Testis (tissue), 2 donors: ENCODE measurements at regions not wholly inside any gene's neighbourhood (a gene's known extent, or its start where the extent isn't known, plus 50 kb on each side); places are given as distances from the start of the nearest gene placed in this dataset.

ENCODE experiments used
- DNase-seq: peaks from one replicate; pipeline ENCODE4 v3.0.0-alpha.2; 2019
- H3K27ac ChIP-seq, 2 donors: fragments of 200-600 bp; sonication (generic); one replicate each; pipeline ENCODE4 v1.5.1; 2019
- H3K27me3 ChIP-seq: fragments of 200-600 bp; sonication (generic); one replicate; pipeline ENCODE4 v1.5.1; 2019
- H3K36me3 ChIP-seq: fragments of 200-600 bp; sonication (generic); one replicate; pipeline ENCODE4 v1.5.1; 2017; ENCODE audit warnings: low read depth; ENCODE audit errors: missing control alignments
- H3K4me1 ChIP-seq: fragments of 200-600 bp; sonication (generic); one replicate; pipeline ENCODE4 v1.5.1; 2019
- H3K4me3 ChIP-seq, 2 donors: fragments of 200-600 bp; sonication (generic); one replicate each; pipeline ENCODE4 v1.5.1; 2017 to 2019
- H3K9me3 ChIP-seq: fragments of 200-600 bp; sonication (generic); one replicate; pipeline ENCODE4 v1.5.1; 2017
- POLR2A ChIP-seq: fragments of 450-650 bp; IDR thresholded peaks from one replicate; pipeline ENCODE4 v1.6.1; 2017; ENCODE audit warnings: antibody characterized with exemption, mild to moderate bottlenecking, moderate library complexity
- WGBS, 2 donors: methylation state at CpG; one replicate each; pipeline ENCODE4 v1.1.5; 2018; 5-methylcytosine and 5-hydroxymethylcytosine counted together
- intact Hi-C: fragments of 100-400 bp; cut with DNase I; formaldehyde crosslinking; loops from one replicate; pipeline ENCODE4 v1.15.1; 2023; ENCODE audit warnings: low total_unique reads
- TF ChIP-seq, protein P1 (sequence below), 3 experiments: fragments of 450-650 bp in 2 of 3; fragments of 200-600 bp in 1 of 3; sonication (generic) in 1 of 3; IDR thresholded peaks; one replicate each; pipeline ENCODE4 v1.5.1; 2016 to 2019; ENCODE audit warnings: antibody characterized with exemption in 3 of 3, mild to moderate bottlenecking in 2 of 3, moderate library complexity in 1 of 3

DNA sequence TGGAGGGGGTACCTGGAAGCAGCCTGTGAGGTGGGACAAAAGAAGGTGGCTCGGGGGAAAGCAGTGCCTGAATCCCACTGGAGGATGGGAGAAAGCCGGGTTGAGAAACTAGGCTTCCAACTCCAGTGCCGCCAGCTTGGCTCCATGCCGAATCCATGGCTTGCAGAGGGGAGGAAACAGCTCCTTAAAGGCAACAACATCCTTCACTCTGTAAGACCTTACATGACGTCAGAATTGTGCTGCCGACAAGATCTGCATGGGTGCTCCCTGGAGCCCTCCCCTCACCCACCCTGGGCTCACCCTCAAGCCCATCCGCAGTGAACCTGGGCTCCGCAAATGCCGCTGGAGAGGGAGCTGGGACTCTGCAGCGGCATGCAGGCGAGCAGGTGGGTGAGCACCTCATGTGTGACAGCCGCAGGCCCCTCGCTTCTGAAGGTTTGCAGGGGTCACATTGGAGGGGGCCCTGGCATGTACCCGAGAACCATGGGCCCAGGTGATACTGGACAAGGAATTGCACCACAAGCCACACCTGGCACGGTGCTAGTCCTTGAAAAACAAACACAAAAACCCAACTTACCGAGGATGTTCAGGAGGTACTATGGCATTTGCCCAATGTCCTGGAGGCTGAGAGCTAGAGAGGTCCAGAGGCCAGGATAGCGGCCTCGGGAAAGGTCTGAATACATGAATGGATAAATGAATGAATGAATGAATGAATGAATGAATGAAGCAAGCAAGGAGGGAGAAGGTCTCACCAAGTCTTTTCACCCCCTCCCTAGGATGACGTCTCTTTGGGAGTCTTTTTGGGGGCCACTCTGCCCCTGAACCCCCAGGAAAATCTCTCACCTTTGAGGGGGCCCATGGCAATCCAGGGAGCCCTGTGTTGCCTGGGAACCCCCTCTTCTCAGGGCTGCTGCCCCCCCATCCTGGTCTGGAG lies 238.6 kb upstream of the SHH start:
- 92 to 93% methylated on average over 17 to 19 of the region's 19 CpGs for WGBS, 2 donors
- Histone ChIP-seq H3K4me3 (no peak overlapping the region), H3K27ac (no peak overlapping the region), H3K9me3 (no peaks in the 10 kb centered on the region), H3K27me3 (no peaks in the 10 kb centered on the region), H3K36me3 (no peaks in the 10 kb centered on the region), H3K4me1 (no peaks in the 10 kb centered on the region)
- intact Hi-C loops: no loop called here
- DNase-seq: no peak
- TF ChIP-seq, protein P1, sequence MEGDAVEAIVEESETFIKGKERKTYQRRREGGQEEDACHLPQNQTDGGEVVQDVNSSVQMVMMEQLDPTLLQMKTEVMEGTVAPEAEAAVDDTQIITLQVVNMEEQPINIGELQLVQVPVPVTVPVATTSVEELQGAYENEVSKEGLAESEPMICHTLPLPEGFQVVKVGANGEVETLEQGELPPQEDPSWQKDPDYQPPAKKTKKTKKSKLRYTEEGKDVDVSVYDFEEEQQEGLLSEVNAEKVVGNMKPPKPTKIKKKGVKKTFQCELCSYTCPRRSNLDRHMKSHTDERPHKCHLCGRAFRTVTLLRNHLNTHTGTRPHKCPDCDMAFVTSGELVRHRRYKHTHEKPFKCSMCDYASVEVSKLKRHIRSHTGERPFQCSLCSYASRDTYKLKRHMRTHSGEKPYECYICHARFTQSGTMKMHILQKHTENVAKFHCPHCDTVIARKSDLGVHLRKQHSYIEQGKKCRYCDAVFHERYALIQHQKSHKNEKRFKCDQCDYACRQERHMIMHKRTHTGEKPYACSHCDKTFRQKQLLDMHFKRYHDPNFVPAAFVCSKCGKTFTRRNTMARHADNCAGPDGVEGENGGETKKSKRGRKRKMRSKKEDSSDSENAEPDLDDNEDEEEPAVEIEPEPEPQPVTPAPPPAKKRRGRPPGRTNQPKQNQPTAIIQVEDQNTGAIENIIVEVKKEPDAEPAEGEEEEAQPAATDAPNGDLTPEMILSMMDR (IDR thresholded peaks at IDR 0.05): no peak
- TF ChIP-seq POLR2A: no peak

DNA sequence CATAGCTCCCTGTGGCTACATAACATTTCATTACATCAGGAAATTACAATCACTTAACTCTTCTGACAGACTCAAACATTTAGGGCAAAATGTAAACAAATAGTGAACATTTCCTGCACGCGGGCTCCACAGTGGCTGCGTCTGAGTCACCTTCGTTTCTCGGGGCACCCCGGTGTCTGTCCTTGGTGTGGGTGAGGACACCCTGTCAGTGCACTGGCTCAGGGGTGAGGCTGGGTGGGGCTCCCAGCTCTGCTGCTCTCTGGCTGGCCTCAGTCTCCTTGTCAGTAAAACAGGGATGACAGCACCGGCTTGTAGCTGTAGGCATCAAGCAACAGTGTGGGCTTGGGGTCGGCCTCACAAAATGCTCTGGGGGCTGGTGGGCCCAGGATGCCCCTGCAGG lies 237.1 kb upstream of the SHH start:
- no peak for DNase-seq
- Histone ChIP-seq H3K27me3 (no peaks in the 10 kb centered on the region), H3K4me1 (no peaks in the 10 kb centered on the region), H3K27ac (no peak overlapping the region), H3K36me3 (no peaks in the 10 kb centered on the region), H3K4me3 (no peak overlapping the region), H3K9me3 (no peaks in the 10 kb centered on the region)
- 88% methylated on average over 7 to 8 of the region's 8 CpGs for WGBS, 2 donors
- no peak for TF ChIP-seq POLR2A
- TF ChIP-seq, protein P1 (IDR thresholded peaks at IDR 0.05): no peak
- intact Hi-C loops: no loop called here

DNA sequence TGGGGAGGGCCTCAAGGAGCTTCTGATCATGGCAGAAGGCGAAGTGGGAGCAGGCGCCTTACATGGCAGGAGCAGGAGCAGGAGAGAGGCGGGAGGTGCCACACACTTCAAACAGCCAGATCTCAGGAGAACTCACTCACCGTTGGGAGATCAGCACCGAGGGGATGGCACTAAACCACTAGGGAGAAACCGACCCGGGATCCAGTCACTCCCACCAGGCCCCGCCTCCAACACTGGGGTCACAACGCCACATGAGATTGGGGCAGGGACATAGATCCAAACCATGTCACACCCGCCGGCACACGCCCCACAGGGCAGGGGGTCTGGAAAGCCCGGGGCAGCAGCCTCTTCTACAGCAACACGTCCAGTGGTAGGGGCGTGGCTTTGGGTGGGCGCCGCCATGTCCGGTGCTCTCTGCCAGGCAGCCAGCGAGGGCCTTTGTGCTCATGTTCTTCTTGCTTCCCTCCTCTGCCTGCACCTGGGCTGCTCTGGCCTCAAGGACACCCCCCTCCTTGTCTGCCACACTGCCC lies 233.8 kb upstream of the SHH start:
- Histone ChIP-seq H3K4me3 (no peak overlapping the region), H3K27me3 (no peaks in the 10 kb centered on the region), H3K36me3 (no peaks in the 10 kb centered on the region), H3K27ac (no peak overlapping the region), H3K4me1 (no peaks in the 10 kb centered on the region), H3K9me3 (no peaks in the 10 kb centered on the region)
- DNase-seq: no peak
- TF ChIP-seq, protein P1 (IDR thresholded peaks at IDR 0.05): no peak
- no peak for TF ChIP-seq POLR2A
- 81 to 84% methylated on average over 12 to 19 of the region's 19 CpGs for WGBS, 2 donors
- intact Hi-C loops: no loop called here

GRCh38 chr7:156043416-156044178 lies 231.3 kb upstream of the SHH start:
- TF ChIP-seq, protein P1 (IDR thresholded peaks at IDR 0.05): no peak
- intact Hi-C loops: no loop called here
- H3K4me3 ChIP-seq: no peak overlapping the region
- no peaks in the 10 kb centered on the region for H3K9me3 ChIP-seq
- H3K27me3 ChIP-seq: no peaks in the 10 kb centered on the region
- no peak overlapping the region for H3K27ac ChIP-seq
- 78 to 86% methylated on average over 18 to 25 of the region's 26 CpGs for WGBS, 2 donors
- no peaks in the 10 kb centered on the region for H3K36me3 ChIP-seq
- DNase-seq: no peak
- H3K4me1 ChIP-seq: no peaks in the 10 kb centered on the region
